Transverse colon (tissue), 3 donors: ENCODE measurements at regions not wholly inside any gene's neighbourhood (a gene's known extent, or its start where the extent isn't known, plus 50 kb on each side); places are given as distances from the start of the nearest gene placed in this dataset.

Experiments used
- CTCF ChIP-seq, 5 experiments: fragments of 200-600 bp in 3 of 5; fragments of 450-650 bp in 2 of 5; sonication (generic) in 3 of 5; IDR thresholded peaks; 1 replicate in 2 of 5; 2 replicates in 3 of 5; pipeline ENCODE4 v1.5.1; 2016 to 2017; ENCODE audit warnings: antibody characterized with exemption in 5 of 5, inconsistent platforms in 3 of 5, mild to moderate bottlenecking in 2 of 5, moderate library complexity in 1 of 5
- POLR2A ChIP-seq: fragments of 450-650 bp; IDR thresholded peaks from one replicate; pipeline ENCODE4 v1.6.1; 2016; ENCODE audit warnings: antibody characterized with exemption, mild to moderate bottlenecking, moderate library complexity

GRCh38 chr2:142316049-142316448, 185.2 kb upstream of the LRP1B start:
- TF ChIP-seq CTCF (IDR thresholded peaks at IDR 0.05) (no peak), POLR2A (no peak)
